NCI-H1105 (cell line): ENCODE measurements at regions not wholly inside any gene's neighbourhood (a gene's known extent, or its start where the extent isn't known, plus 50 kb on each side); places are given as distances from the start of the nearest gene placed in this dataset.
"Not testable (repeated sequence)": the region's sequence is repeated elsewhere in the genome, so short reads cannot be mapped to it uniquely, and the experiment has no call there.

Experiments
- DNase-seq: peaks from one replicate; lab custom pipeline; 2025; lab: John Stamatoyannopoulos, UW

DNA sequence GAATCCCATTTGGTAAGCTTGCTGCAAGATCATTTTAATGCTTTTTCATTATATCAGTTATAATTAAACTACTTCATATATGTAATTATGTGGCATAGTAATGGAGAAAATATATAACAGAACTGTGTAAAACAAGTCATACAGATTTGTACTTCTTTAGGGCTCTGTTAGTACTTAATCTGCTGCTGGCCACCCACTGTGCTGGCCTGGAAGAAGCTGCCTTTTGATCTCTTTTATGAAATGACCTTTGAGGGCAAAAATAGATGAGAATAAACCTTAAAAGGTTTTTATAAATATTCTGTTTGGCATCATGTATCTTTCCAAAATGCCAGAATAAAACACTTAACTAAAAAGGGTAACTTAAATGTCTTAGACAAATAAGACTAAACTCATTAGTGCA is 262.9 kb downstream of the ZIC1 start:
- DNase-seq = no peak

DNA sequence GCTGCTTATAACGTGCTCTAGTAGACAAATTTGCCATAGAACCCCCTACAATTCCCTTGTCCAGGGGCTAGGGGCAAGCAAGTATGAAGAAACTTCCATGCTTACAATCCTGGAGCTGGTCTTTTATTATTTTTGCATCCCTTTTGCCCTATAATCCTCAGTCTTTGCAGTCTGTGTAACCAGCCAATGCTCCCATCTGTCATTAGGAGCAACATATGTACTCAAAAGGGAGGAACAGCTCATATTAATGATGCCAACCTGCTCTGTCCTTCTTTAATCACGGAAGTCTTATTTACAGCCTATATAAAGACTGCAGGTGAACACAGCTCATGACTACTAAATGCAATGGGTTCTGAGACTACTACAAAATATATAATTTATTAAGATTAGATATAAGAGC is 263.3 kb downstream of the ZIC1 start:
- DNase-seq = no peak

GRCh38 chr3:147675761-147676160 is 266.6 kb downstream of the ZIC1 start:
- DNase-seq = no peak

DNA sequence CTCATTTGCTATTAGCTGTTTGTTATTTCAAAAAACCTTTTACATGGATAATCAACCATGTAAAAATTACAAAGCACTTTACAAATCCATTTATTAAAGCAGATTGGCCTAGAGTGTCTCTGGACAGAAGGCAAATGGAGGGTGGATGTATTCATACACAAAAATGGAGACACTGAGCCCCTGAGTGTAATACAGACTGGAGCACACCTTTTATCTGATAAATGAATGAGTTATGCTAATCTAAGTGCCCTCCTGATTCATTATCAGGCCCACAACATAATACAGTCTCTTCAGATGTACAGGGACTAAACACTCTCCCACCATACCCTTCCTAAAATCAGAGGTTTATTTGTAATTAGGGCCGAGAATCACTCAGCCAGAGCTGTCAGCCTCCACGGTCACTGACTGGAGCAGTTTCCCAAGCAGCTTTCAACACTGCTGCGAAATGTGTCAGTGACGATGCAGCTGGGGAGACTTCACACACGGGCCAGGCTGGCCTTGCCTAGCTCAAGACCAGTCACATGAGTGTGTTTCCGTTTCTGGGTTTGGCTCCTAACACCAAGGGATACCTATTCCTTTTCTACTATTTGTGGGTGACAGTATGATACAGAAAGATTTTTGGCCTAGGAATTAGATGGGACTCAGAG is 271.8 kb downstream of the ZIC1 start:
- DNase-seq = no peak

- DNase-seq = no peak
These were observed 279.7 kb downstream of the ZIC1 start for GRCh38 chr3:147688868-147689267.

DNA sequence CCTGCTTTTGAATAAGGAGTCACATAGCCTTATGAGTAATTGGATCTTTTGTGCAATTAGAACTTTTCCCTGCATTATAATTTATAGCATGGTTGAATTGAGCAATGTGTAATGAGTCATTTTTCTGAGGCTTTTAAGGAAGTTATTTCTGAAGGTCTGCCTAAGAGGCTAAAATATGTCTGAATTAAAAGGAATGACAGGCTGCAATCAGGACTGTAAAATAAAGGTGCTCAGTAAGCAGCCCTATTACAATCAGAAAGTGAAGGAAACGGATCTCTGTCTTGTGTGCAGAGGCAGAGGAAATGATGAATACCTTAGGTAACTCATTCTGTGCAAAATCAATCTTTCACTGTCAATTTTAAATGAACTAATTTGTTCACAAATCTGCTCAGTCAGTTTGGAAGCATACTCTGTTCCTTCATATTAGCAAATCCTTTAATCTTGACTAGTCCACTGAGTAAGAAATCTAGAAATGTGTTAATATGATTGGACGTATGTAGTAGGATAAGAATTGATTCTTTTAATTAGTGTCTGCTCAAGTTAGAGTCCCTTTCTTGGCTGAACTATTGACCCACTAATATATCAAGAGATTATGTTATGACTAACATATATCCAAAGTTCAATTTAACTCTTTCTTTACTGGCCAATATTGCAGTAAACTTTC is 290.1 kb downstream of the ZIC1 start:
- DNase-seq = no peak

GRCh38 chr3:147701195-147701594 is 292.0 kb downstream of the ZIC1 start:
- no peak for DNase-seq

- DNase-seq = no peak
These were observed 293.3 kb downstream of the ZIC1 start for GRCh38 chr3:147702509-147702908.

GRCh38 chr3:147705651-147706051 is 296.5 kb downstream of the ZIC1 start:
- DNase-seq = no peak

- not testable (repeated sequence) for DNase-seq
These were observed 301.6 kb downstream of the ZIC1 start for GRCh38 chr3:147710753-147711152.

GRCh38 chr3:147712357-147712756 is 303.2 kb downstream of the ZIC1 start:
- DNase-seq = no peak

GRCh38 chr3:147712758-147713157 is 303.6 kb downstream of the ZIC1 start:
- not testable (repeated sequence) for DNase-seq

GRCh38 chr3:147713234-147714133 is 304.3 kb downstream of the ZIC1 start:
- no peak for DNase-seq

DNA sequence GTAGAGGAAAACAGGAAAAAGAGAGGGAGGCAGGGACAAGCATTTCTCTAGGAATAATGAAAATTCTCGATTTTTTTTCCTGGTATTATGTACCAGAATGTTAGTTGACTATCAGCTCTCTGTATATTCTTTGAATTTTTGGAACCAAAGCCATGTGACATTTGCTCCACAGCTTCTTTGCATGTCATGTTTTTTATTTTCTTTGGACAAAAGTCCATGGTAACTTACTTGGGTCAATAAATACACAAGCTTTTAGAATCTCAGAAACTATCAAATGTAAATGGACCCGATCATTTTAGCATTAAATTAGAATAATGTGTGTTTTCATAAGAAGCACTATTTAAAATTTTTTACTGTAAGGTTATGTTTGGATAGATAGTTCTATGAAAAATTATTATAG is 320.5 kb downstream of the ZIC1 start:
- DNase-seq = no peak

- no peak for DNase-seq
These were observed 321.1 kb downstream of the ZIC1 start for GRCh38 chr3:147730284-147730683.

DNA sequence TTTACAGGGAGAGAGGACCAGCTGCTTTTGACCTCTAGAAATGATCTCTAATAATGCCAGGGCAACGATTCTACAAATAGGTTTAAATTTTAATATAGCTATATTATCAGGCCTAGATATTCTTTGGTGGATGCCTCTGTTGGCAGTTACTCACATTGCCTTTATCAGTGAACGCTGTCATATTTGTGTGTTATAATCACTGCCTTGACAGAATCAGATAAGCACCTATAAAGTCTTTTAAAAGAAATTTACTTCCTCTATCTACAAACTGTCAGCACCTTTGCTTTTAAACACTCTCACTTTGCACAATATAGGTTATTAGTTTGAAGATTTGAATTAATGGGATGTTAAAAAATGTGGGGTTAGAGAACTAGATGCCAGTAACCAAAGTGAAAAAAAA is 324.1 kb downstream of the ZIC1 start:
- no peak for DNase-seq

GRCh38 chr3:147735616-147736015 is 326.5 kb downstream of the ZIC1 start:
- DNase-seq = peak; percentile 1

GRCh38 chr3:147736226-147736625 is 327.1 kb downstream of the ZIC1 start:
- DNase-seq = no peak

- no peak for DNase-seq
These were observed 328.2 kb downstream of the ZIC1 start for GRCh38 chr3:147737376-147737775.

- DNase-seq = no peak
These were observed 331.8 kb downstream of the ZIC1 start for GRCh38 chr3:147740928-147741327.

GRCh38 chr3:147744967-147745366 is 335.8 kb downstream of the ZIC1 start:
- DNase-seq = no peak

DNA sequence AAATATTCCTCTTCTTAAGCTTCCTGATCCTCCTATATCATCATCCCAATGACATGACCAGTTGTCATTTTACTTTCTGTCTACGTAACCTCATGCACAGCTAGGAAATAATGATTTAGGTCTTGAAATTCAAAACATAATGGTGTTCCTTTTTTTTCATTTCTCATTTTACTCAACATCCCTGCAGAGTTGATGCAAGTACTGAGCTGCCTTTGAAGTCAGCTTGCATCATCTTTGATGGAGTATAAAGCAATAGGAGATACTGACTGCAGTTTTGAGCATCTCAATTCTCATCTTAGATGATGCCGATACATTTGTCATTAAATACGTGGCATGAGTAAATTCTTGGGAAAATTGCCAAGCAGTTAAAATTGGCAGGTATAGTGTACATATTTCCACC is 346.1 kb downstream of the ZIC1 start:
- no peak for DNase-seq

GRCh38 chr3:147756476-147756875 is 347.3 kb downstream of the ZIC1 start:
- DNase-seq = no peak
